Stomach (tissue), 4 donors: ENCODE measurements at regions not wholly inside any gene's neighbourhood (a gene's known extent, or its start where the extent isn't known, plus 50 kb on each side); places are given as distances from the start of the nearest gene placed in this dataset.

Source experiments
- EP300 ChIP-seq: sonication (generic); formaldehyde crosslinking; IDR thresholded peaks from one replicate; pipeline ENCODE4 v1.6.1; 2017; ENCODE audit warnings: antibody characterized with exemption
- POLR2A ChIP-seq, 4 donors: fragments of 450-650 bp; IDR thresholded peaks; one replicate each; pipeline ENCODE4 v1.6.1; 2016; ENCODE audit warnings: antibody characterized with exemption in 4 of 4, control low read depth in 2 of 4, mild to moderate bottlenecking in 1 of 4, moderate library complexity in 1 of 4
- POLR2AphosphoS5 ChIP-seq, 3 donors: sonication (generic); formaldehyde crosslinking; IDR thresholded peaks; one replicate each; pipeline ENCODE4 v1.6.1; 2016; ENCODE audit warnings: antibody characterized with exemption in 3 of 3
- TF ChIP-seq, protein P1 (sequence below), 7 experiments: fragments of 450-650 bp in 4 of 7; fragments of 200-600 bp in 3 of 7; sonication (generic) in 3 of 7; IDR thresholded peaks; one replicate each; pipeline ENCODE4 v1.5.1; 2016 to 2019; ENCODE audit warnings: antibody characterized with exemption in 7 of 7, control low read depth in 2 of 7, mild to moderate bottlenecking in 1 of 7

- TF ChIP-seq, protein P1, sequence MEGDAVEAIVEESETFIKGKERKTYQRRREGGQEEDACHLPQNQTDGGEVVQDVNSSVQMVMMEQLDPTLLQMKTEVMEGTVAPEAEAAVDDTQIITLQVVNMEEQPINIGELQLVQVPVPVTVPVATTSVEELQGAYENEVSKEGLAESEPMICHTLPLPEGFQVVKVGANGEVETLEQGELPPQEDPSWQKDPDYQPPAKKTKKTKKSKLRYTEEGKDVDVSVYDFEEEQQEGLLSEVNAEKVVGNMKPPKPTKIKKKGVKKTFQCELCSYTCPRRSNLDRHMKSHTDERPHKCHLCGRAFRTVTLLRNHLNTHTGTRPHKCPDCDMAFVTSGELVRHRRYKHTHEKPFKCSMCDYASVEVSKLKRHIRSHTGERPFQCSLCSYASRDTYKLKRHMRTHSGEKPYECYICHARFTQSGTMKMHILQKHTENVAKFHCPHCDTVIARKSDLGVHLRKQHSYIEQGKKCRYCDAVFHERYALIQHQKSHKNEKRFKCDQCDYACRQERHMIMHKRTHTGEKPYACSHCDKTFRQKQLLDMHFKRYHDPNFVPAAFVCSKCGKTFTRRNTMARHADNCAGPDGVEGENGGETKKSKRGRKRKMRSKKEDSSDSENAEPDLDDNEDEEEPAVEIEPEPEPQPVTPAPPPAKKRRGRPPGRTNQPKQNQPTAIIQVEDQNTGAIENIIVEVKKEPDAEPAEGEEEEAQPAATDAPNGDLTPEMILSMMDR (IDR thresholded peaks at IDR 0.05) = no peak
- TF ChIP-seq POLR2A (IDR thresholded peaks at IDR 0.05) (no peak), EP300 (no peak), POLR2AphosphoS5 (IDR thresholded peaks at IDR 0.05) (no peak)
Observed at GRCh38 chr19:30252214-30252613, 120.0 kb upstream of the ZNF536 start.
